RPMI7951 (cell line): ENCODE measurements at regions not wholly inside any gene's neighbourhood (a gene's known extent, or its start where the extent isn't known, plus 50 kb on each side); places are given as distances from the start of the nearest gene placed in this dataset.
"Not testable (repeated sequence)": the region's sequence is repeated elsewhere in the genome, so short reads cannot be mapped to it uniquely, and the experiment has no call there.

Source experiments
- DNase-seq: peaks from one replicate; pipeline ENCODE4 v3.0.0-alpha.2; 2012; ENCODE audit warnings: low read depth

GRCh38 chr11:105432241-105432995 lies 177.5 kb upstream of the GRIA4 start:
- DNase-seq, result no peak

GRCh38 chr11:105429096-105429910 lies 180.6 kb upstream of the GRIA4 start:
- DNase-seq, result no peak

- DNase-seq, result no peak
These were observed 202.8 kb upstream of the GRIA4 start for GRCh38 chr11:105407101-105407500.

- no peak for DNase-seq
These were observed 208.5 kb upstream of the GRIA4 start for GRCh38 chr11:105401269-105401809.

GRCh38 chr11:105399511-105399910 lies 210.4 kb upstream of the GRIA4 start:
- no peak for DNase-seq

- DNase-seq, result no peak
These were observed 211.2 kb upstream of the GRIA4 start for GRCh38 chr11:105398636-105399035.

- DNase-seq, result no peak
These were observed 216.5 kb upstream of the GRIA4 start for GRCh38 chr11:105393326-105393725.

- no peak for DNase-seq
These were observed 217.3 kb upstream of the GRIA4 start for GRCh38 chr11:105392556-105392955.

GRCh38 chr11:105389952-105390351 lies 219.9 kb upstream of the GRIA4 start:
- no peak for DNase-seq

- no peak for DNase-seq
These were observed 221.9 kb upstream of the GRIA4 start for GRCh38 chr11:105388006-105388405.

- no peak for DNase-seq
These were observed 227.9 kb upstream of the GRIA4 start for GRCh38 chr11:105381941-105382340.

- DNase-seq, result no peak
These were observed 232.0 kb upstream of the GRIA4 start for GRCh38 chr11:105377870-105378269.

GRCh38 chr11:105372206-105372605 lies 232.6 kb upstream of the CARD18 start:
- no peak for DNase-seq

GRCh38 chr11:105371311-105371710 lies 231.7 kb upstream of the CARD18 start:
- DNase-seq, result no peak

GRCh38 chr11:105368711-105369110 lies 229.1 kb upstream of the CARD18 start:
- DNase-seq, result no peak

- DNase-seq, result no peak
These were observed 227.6 kb upstream of the CARD18 start for GRCh38 chr11:105367129-105367528.

- no peak for DNase-seq
These were observed 222.1 kb upstream of the CARD18 start for GRCh38 chr11:105361651-105362050.

- peak; percentile 7 for DNase-seq
These were observed 218.2 kb upstream of the CARD18 start for GRCh38 chr11:105357764-105358163.

GRCh38 chr11:105357146-105357545 lies 217.6 kb upstream of the CARD18 start:
- DNase-seq, result peak; percentile 60

- not testable (repeated sequence) for DNase-seq
These were observed 210.3 kb upstream of the CARD18 start for GRCh38 chr11:105349867-105350266.

GRCh38 chr11:105344938-105345337 lies 205.4 kb upstream of the CARD18 start:
- no peak for DNase-seq

- no peak for DNase-seq
These were observed 194.6 kb upstream of the CARD18 start for GRCh38 chr11:105334025-105334714.
